Erythroblast (primary cell): ENCODE measurements at regions not wholly inside any gene's neighbourhood (a gene's known extent, or its start where the extent isn't known, plus 50 kb on each side); places are given as distances from the start of the nearest gene placed in this dataset.

Source experiments
- GATA1 ChIP-seq: IDR thresholded peaks from 2 replicates; pipeline ENCODE4 v1.6.1; 2011; ENCODE audit warnings: low read depth, mild to moderate bottlenecking, control low read depth, low read length, moderate library complexity
- POLR2A ChIP-seq: IDR thresholded peaks from 2 replicates; pipeline ENCODE4 v1.6.1; 2011; ENCODE audit warnings: mild to moderate bottlenecking, low read length

DNA sequence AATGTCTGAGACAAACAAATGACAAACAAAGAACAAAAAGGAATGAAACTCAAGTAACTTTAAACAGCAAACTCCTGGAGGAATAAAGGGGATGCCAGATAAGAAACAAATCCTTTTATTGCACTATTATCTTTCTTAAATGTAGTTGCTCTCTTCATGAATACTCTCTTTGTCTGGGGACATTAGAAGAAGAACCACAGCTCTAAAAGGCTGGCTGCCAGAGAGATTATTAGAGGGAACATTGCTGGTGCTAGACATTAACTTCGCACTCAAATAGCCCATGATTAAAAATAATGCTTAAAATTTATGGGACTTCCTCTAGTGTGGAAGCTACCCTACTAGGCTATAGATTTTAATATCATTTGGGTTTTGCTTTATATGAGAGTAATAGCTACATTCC lies 1330.4 kb downstream of the XPNPEP1 start:
- TF ChIP-seq POLR2A (no peak), GATA1 (no peak)
